OCI-LY3 (cell line): ENCODE measurements at regions not wholly inside any gene's neighbourhood (a gene's known extent, or its start where the extent isn't known, plus 50 kb on each side); places are given as distances from the start of the nearest gene placed in this dataset.

Experiments used
- H2AFZ ChIP-seq: fragments of 200-600, 300-600 bp; shearing (Covaris generic); 2 replicates; pipeline ENCODE4 v1.6.0; 2014; ENCODE audit warnings: antibody characterized with exemption, low read depth, low read length
- H3K27ac ChIP-seq: fragments of 200-600, 300-600 bp; sonication (generic); 2 replicates; pipeline ENCODE4 v1.5.1; 2014; ENCODE audit warnings: mild to moderate bottlenecking, low read length, moderate library complexity, mixed read lengths
- H3K27me3 ChIP-seq: fragments of 200-600, 300-600 bp; sonication (generic); 2 replicates; pipeline ENCODE4 v1.6.1; 2014; ENCODE audit warnings: low read depth, low read length, mixed read lengths
- H3K36me3 ChIP-seq: fragments of 200-600, 300-600 bp; sonication (generic); replicated peaks from 2 replicates; pipeline ENCODE3; 2014; ENCODE audit warnings: low read depth, low read length, mixed read lengths
- H3K4me1 ChIP-seq: fragments of 300-600, 200-600 bp; sonication (generic); 2 replicates; pipeline ENCODE4 v1.6.1; 2014; ENCODE audit warnings: low read length, mixed read lengths
- H3K4me2 ChIP-seq: fragments of 200-600, 300-600 bp; sonication (generic); 2 replicates; pipeline ENCODE4 v1.6.1; 2014; ENCODE audit warnings: low read length, mixed read lengths
- H3K4me3 ChIP-seq: fragments of 300-600, 200-600 bp; sonication (generic); 2 replicates; pipeline ENCODE4 v1.5.1; 2014; ENCODE audit warnings: antibody characterized with exemption, mild to moderate bottlenecking, low read length, moderate library complexity
- H3K79me2 ChIP-seq: fragments of 300-600, 200-600 bp; shearing (Covaris generic); 2 replicates; pipeline ENCODE4 v1.6.1; 2014; ENCODE audit warnings: mild to moderate bottlenecking, low read length, mixed read lengths
- H3K9ac ChIP-seq: fragments of 300-600, 200-600 bp; shearing (Covaris generic); 2 replicates; pipeline ENCODE4 v1.6.0; 2014; ENCODE audit warnings: mild to moderate bottlenecking, low read length, moderate library complexity
- H3K9me3 ChIP-seq: fragments of 200-600, 300-600 bp; shearing (Covaris generic); 2 replicates; pipeline ENCODE4 v1.6.1; 2014; ENCODE audit warnings: low read length, mixed read lengths; ENCODE audit not compliant: insufficient read depth
- H4K20me1 ChIP-seq: fragments of 200-600, 300-600 bp; sonication (generic); 2 replicates; pipeline ENCODE4 v1.6.1; 2016; ENCODE audit warnings: low read length, mixed read lengths; ENCODE audit not compliant: insufficient read depth
- EZH2phosphoT487 ChIP-seq: fragments of 200-600 bp; shearing (Covaris generic); IDR thresholded peaks from 2 replicates; pipeline ENCODE4 v1.6.1; 2018; ENCODE audit warnings: antibody characterized with exemption, mixed run types, low read depth
- TF ChIP-seq, protein P1 (sequence below): fragments of 200-600, 300-600 bp; sonication (generic); IDR thresholded peaks from 2 replicates; pipeline ENCODE4 v1.5.1; 2014; ENCODE audit warnings: antibody characterized with exemption, low read length, low read depth

DNA sequence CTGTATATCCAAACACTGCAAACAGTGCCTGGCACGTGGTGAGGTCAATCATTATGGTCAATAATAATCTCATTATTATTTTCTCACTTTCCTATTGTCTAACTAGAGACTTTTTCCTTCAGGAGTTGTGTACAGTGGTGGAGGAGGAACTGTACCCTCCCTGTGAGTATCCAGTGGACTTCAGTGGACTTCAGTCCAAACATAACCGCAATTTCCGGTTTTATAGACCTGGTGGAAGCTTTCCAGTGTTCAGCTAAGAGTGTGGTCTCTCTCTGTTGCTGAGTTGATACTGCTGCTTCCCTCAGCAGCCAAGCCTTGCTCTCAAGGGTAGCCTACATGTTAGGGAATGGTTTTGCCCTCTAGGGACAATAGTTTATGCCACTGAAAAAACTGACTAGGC is 447.1 kb downstream of the TMEM182 start:
- Histone ChIP-seq H3K36me3 (no peaks in the 10 kb centered on the region), H3K9me3 (no peaks in the 10 kb centered on the region), H3K9ac (no peak overlapping the region), H3K79me2 (no peaks in the 10 kb centered on the region), H2AFZ (no peak overlapping the region), H3K27ac (no peak overlapping the region), H3K4me1 (no peaks in the 10 kb centered on the region), H3K4me3 (no peak overlapping the region), H4K20me1 (no peaks in the 10 kb centered on the region), H3K4me2 (no peak overlapping the region), H3K27me3 (no peaks in the 10 kb centered on the region)
- TF ChIP-seq, protein P1, sequence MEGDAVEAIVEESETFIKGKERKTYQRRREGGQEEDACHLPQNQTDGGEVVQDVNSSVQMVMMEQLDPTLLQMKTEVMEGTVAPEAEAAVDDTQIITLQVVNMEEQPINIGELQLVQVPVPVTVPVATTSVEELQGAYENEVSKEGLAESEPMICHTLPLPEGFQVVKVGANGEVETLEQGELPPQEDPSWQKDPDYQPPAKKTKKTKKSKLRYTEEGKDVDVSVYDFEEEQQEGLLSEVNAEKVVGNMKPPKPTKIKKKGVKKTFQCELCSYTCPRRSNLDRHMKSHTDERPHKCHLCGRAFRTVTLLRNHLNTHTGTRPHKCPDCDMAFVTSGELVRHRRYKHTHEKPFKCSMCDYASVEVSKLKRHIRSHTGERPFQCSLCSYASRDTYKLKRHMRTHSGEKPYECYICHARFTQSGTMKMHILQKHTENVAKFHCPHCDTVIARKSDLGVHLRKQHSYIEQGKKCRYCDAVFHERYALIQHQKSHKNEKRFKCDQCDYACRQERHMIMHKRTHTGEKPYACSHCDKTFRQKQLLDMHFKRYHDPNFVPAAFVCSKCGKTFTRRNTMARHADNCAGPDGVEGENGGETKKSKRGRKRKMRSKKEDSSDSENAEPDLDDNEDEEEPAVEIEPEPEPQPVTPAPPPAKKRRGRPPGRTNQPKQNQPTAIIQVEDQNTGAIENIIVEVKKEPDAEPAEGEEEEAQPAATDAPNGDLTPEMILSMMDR = no peak
- no peak for TF ChIP-seq EZH2phosphoT487

- Histone ChIP-seq H3K27ac (no peak overlapping the region), H3K4me2 (no peak overlapping the region), H3K36me3 (no peaks in the 10 kb centered on the region), H3K27me3 (no peaks in the 10 kb centered on the region), H3K79me2 (no peaks in the 10 kb centered on the region), H3K4me3 (no peak overlapping the region), H3K9me3 (no peaks in the 10 kb centered on the region), H3K4me1 (no peaks in the 10 kb centered on the region), H2AFZ (no peak overlapping the region), H4K20me1 (no peaks in the 10 kb centered on the region), H3K9ac (no peak overlapping the region)
- TF ChIP-seq, protein P1 = no peak
- no peak for TF ChIP-seq EZH2phosphoT487
These were observed 451.3 kb downstream of the TMEM182 start for GRCh38 chr2:103213028-103213542.

DNA sequence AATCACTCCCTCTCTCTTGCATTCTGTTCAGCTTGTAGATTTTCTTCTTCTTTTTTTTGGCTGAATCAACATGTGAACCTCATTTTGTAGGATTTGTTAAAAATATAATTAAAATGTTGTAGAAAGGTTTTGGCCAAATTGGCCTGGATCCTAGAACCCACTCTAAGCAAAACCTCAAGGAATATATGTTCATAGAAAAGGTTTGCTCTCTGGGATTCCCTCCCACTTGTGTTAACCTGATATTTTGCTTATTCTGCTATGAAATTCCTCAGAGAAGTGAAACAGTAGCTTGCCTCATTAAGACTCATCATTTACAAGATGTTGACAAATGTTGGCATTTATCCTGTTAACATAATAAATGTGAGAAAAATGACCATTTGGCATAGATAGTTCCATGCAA is 456.7 kb downstream of the TMEM182 start:
- Histone ChIP-seq H3K4me1 (no peaks in the 10 kb centered on the region), H3K36me3 (no peaks in the 10 kb centered on the region), H3K9me3 (no peaks in the 10 kb centered on the region), H3K4me3 (no peak overlapping the region), H2AFZ (no peak overlapping the region), H3K9ac (no peak overlapping the region), H3K4me2 (no peak overlapping the region), H4K20me1 (no peaks in the 10 kb centered on the region), H3K27ac (no peak overlapping the region), H3K27me3 (no peaks in the 10 kb centered on the region), H3K79me2 (no peaks in the 10 kb centered on the region)
- TF ChIP-seq, protein P1 = no peak
- TF ChIP-seq EZH2phosphoT487 = no peak

DNA sequence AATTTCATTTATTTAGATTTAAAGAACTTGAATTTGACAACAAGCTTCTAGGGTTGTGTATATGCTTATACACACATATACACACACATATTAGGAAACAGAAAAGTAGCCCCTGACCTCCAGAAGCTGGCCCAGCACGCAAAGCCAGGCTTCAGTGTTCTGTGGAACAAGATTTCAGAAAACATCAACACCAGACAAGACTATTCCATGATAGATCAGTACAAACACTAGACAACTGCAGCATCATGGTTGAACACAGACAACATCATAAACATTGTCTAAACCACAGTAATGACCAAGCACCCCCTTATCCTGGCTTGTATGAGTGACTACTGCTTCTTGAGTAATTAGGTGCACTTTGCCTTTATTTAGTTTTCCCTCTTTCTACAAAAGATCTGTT is 457.6 kb downstream of the TMEM182 start:
- H3K36me3 ChIP-seq = no peaks in the 10 kb centered on the region
- no peak overlapping the region for H3K4me2 ChIP-seq
- H3K27me3 ChIP-seq = no peaks in the 10 kb centered on the region
- no peaks in the 10 kb centered on the region for H3K4me1 ChIP-seq
- no peak overlapping the region for H3K27ac ChIP-seq
- no peak overlapping the region for H3K9ac ChIP-seq
- H3K9me3 ChIP-seq = no peaks in the 10 kb centered on the region
- TF ChIP-seq EZH2phosphoT487 = no peak
- TF ChIP-seq, protein P1 = no peak
- H2AFZ ChIP-seq = no peak overlapping the region
- no peaks in the 10 kb centered on the region for H4K20me1 ChIP-seq
- no peaks in the 10 kb centered on the region for H3K79me2 ChIP-seq
- H3K4me3 ChIP-seq = no peak overlapping the region
